Fibroblast of lung (primary cell): ENCODE measurements at regions not wholly inside any gene's neighbourhood (a gene's known extent, or its start where the extent isn't known, plus 50 kb on each side); places are given as distances from the start of the nearest gene placed in this dataset.

Experiments
- DNase-seq, 2 donors: peaks; one replicate each; pipeline versions ENCODE4 v3.0.0 to v3.0.0-alpha.2; 2010; ENCODE audit warnings: low read depth in 2 of 2
- H2AFZ ChIP-seq: 2 replicates; pipeline ENCODE4 v1.5.1; 2012; ENCODE audit warnings: low read length, control low read depth, inconsistent platforms
- H3K27ac ChIP-seq: 2 replicates; pipeline ENCODE4 v1.5.1; 2011; ENCODE audit warnings: low read length, control low read depth; ENCODE audit not compliant: insufficient read depth
- H3K27me3 ChIP-seq: 2 replicates; pipeline ENCODE4 v1.5.1; 2011; ENCODE audit warnings: mild to moderate bottlenecking, low read length; ENCODE audit not compliant: control insufficient read depth, insufficient read depth
- H3K36me3 ChIP-seq: 2 replicates; pipeline ENCODE4 v1.5.1; 2011; ENCODE audit warnings: low read length; ENCODE audit not compliant: control insufficient read depth, insufficient read depth
- H3K4me1 ChIP-seq: 2 replicates; pipeline ENCODE4 v1.5.1; 2011; ENCODE audit warnings: low read length; ENCODE audit not compliant: control insufficient read depth, insufficient read depth; ENCODE audit errors: extremely low read depth
- H3K4me2 ChIP-seq: 2 replicates; pipeline ENCODE4 v1.5.1; 2011; ENCODE audit warnings: low read length, control low read depth; ENCODE audit not compliant: insufficient read depth; ENCODE audit errors: extremely low read depth
- H3K4me3 ChIP-seq, 4 experiments: fragments of 200-600 bp in 1 of 4; sonication (generic) in 1 of 4; replicated peaks in 1 of 4; 2 replicates each; pipeline ENCODE4 v1.5.1; 2011 to 2016; ENCODE audit warnings: low read length in 4 of 4, low read depth in 3 of 4, mild to moderate bottlenecking in 3 of 4, control low read depth in 2 of 4, inconsistent platforms in 1 of 4, mixed read lengths in 1 of 4; ENCODE audit not compliant: insufficient read depth in 1 of 4; ENCODE audit errors: control extremely low read depth in 1 of 4
- H3K79me2 ChIP-seq: 2 replicates; pipeline ENCODE4 v1.5.1; 2012; ENCODE audit warnings: mild to moderate bottlenecking, low read length, inconsistent platforms; ENCODE audit not compliant: control insufficient read depth, insufficient read depth
- H3K9ac ChIP-seq: 2 replicates; pipeline ENCODE4 v1.5.1; 2011; ENCODE audit warnings: mild to moderate bottlenecking, low read length, control low read depth; ENCODE audit not compliant: insufficient read depth
- H3K9me3 ChIP-seq: 2 replicates; pipeline ENCODE4 v1.5.1; 2012; ENCODE audit warnings: low read depth, low read length; ENCODE audit not compliant: control insufficient read depth, insufficient read depth
- H4K20me1 ChIP-seq: 2 replicates; pipeline ENCODE4 v1.5.1; 2011; ENCODE audit warnings: low read length; ENCODE audit not compliant: control insufficient read depth, insufficient read depth; ENCODE audit errors: extremely low read depth
- CTCF ChIP-seq, 2 donors: IDR thresholded peaks in 1 of 2; conservative IDR thresholded peaks in 1 of 2; 1 replicate in 1 of 2; 2 replicates in 1 of 2; pipeline ENCODE4 v1.5.1; 2011 to 2012; ENCODE audit warnings: low read length in 2 of 2, control low read depth in 1 of 2, inconsistent platforms in 1 of 2, low read depth in 1 of 2, mild to moderate bottlenecking in 1 of 2
- EZH2 ChIP-seq: IDR thresholded peaks from 2 replicates; pipeline ENCODE4 v1.5.1; 2012; ENCODE audit warnings: low read length, control low read depth, mild to moderate bottlenecking; ENCODE audit errors: missing control alignments

GRCh38 chr2:217203086-217203485, 343.2 kb upstream of the TNP1 start:
- peak in 1 of 2 donors; percentile 40 for DNase-seq
- H3K4me3 ChIP-seq = no peak overlapping the region

DNA sequence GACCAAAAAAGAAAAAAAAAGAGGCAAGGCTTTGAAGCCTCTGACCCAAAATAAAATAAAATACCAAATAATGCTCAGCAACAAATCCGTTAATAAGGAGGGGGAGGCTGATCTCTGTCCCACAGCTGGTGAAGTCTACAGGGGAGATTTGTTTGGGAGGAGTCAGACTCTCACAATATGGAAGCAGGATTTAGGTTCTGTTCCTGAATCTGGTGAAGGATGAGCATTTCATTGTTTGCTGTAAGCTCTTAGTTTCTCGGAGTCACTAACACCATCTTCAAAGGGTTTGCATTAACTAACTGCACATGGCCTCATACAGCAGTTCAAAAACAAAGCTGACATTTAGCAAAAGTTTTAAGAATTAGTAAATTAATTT, 339.4 kb upstream of the TNP1 start:
- H3K4me3 ChIP-seq = no peak overlapping the region
- no peak overlapping the region for H3K27ac ChIP-seq
- no peaks in the 10 kb centered on the region for H4K20me1 ChIP-seq
- no peaks in the 10 kb centered on the region for H3K79me2 ChIP-seq
- no peaks in the 10 kb centered on the region for H3K27me3 ChIP-seq
- no peak for DNase-seq
- no peak overlapping the region for H2AFZ ChIP-seq
- H3K9ac ChIP-seq = no peak overlapping the region
- H3K9me3 ChIP-seq = no peaks in the 10 kb centered on the region
- H3K4me1 ChIP-seq = no peaks in the 10 kb centered on the region
- H3K4me2 ChIP-seq = no peak overlapping the region
- H3K36me3 ChIP-seq = no peaks in the 10 kb centered on the region
- no peak for TF ChIP-seq EZH2
- TF ChIP-seq CTCF (conservative IDR thresholded peaks at IDR 0.05 in 1 of 2, IDR thresholded peaks at IDR 0.05 in 1 of 2; ENCODE audit: low read depth in 1 of 2, low read length in 2 of 2) = no peak

More at GRCh38 chr2:217203086-217203485, 343.2 kb upstream of the TNP1 start:
- Histone ChIP-seq H3K36me3 (no peaks in the 10 kb centered on the region), H3K9me3 (no peaks in the 10 kb centered on the region), H4K20me1 (no peaks in the 10 kb centered on the region), H3K79me2 (no peaks in the 10 kb centered on the region), H3K9ac (no peak overlapping the region), H3K4me2 (no peak overlapping the region), H3K4me1 (no peaks in the 10 kb centered on the region), H2AFZ (no peak overlapping the region), H3K27me3 (no peaks in the 10 kb centered on the region), H3K27ac (no peak overlapping the region)
- TF ChIP-seq CTCF (conservative IDR thresholded peaks at IDR 0.05 in 1 of 2, IDR thresholded peaks at IDR 0.05 in 1 of 2; ENCODE audit: low read depth in 1 of 2, low read length in 2 of 2) = no peak
- TF ChIP-seq EZH2 = no peak

GRCh38 chr2:217195658-217196446, 336.0 kb upstream of the TNP1 start:
- H3K4me2 ChIP-seq = no peak overlapping the region
- no peak overlapping the region for H3K4me3 ChIP-seq
- H3K27me3 ChIP-seq = no peaks in the 10 kb centered on the region
- no peaks in the 10 kb centered on the region for H3K36me3 ChIP-seq
- H2AFZ ChIP-seq = no peak overlapping the region
- H4K20me1 ChIP-seq = no peaks in the 10 kb centered on the region
- no peaks in the 10 kb centered on the region for H3K9me3 ChIP-seq
- H3K4me1 ChIP-seq = no peaks in the 10 kb centered on the region
- no peak overlapping the region for H3K27ac ChIP-seq
- H3K79me2 ChIP-seq = no peaks in the 10 kb centered on the region
- H3K9ac ChIP-seq = no peak overlapping the region
- TF ChIP-seq EZH2 = no peak
- no peak for TF ChIP-seq CTCF (conservative IDR thresholded peaks at IDR 0.05 in 1 of 2, IDR thresholded peaks at IDR 0.05 in 1 of 2; ENCODE audit: low read depth in 1 of 2, low read length in 2 of 2)
- no peak for DNase-seq
